HEK293T (cell line): ENCODE measurements at regions not wholly inside any gene's neighbourhood (a gene's known extent, or its start where the extent isn't known, plus 50 kb on each side); places are given as distances from the start of the nearest gene placed in this dataset.

Experiments used
- CTCF ChIA-PET: fragments of 350-600 bp; formaldehyde crosslinking; extraction: SDS; loops from one replicate; lab custom pipeline; 2021; ENCODE audit warnings: antibody characterized with exemption, inconsistent platforms; lab: Yijun Ruan, JAX
- POLR2A ChIA-PET: fragments of 350-600 bp; formaldehyde crosslinking; extraction: SDS; loops from one replicate; lab custom pipeline; 2020; ENCODE audit warnings: antibody characterized with exemption, inconsistent platforms; lab: Yijun Ruan, JAX
- DNase-seq: peaks from one replicate; pipeline ENCODE4 v3.0.0; 2012; ENCODE audit warnings: mixed read lengths; ENCODE audit errors: extremely low spot score
- ARNT ChIP-seq: fragments of 450-650 bp; IDR thresholded peaks from 2 replicates; pipeline ENCODE4 v1.6.1; 2017; ENCODE audit warnings: mild to moderate bottlenecking
- BHLHE40 ChIP-seq: fragments of 450-650 bp; IDR thresholded peaks from 2 replicates; pipeline ENCODE4 v1.6.1; 2016; ENCODE audit warnings: mild to moderate bottlenecking, moderate library complexity, borderline replicate concordance
- CTBP1 ChIP-seq: fragments of 450-650 bp; IDR thresholded peaks from 2 replicates; pipeline ENCODE4 v1.6.1; 2016; ENCODE audit warnings: borderline replicate concordance
- ELF4 ChIP-seq: fragments of 450-650 bp; IDR thresholded peaks from 2 replicates; pipeline ENCODE4 v1.6.1; 2017; ENCODE audit warnings: antibody characterized with exemption
- FOXA1 ChIP-seq: fragments of 450-650 bp; IDR thresholded peaks from 2 replicates; pipeline ENCODE4 v1.6.1; 2016; ENCODE audit warnings: mild to moderate bottlenecking
- FOXK2 ChIP-seq: fragments of 450-650 bp; IDR thresholded peaks from 2 replicates; pipeline ENCODE4 v1.6.1; 2016; ENCODE audit warnings: mild to moderate bottlenecking
- FOXM1 ChIP-seq: fragments of 450-650 bp; IDR thresholded peaks from 2 replicates; pipeline ENCODE4 v1.6.1; 2017; ENCODE audit warnings: mild to moderate bottlenecking, borderline replicate concordance
- HDGF ChIP-seq: fragments of 450-650 bp; IDR thresholded peaks from 2 replicates; pipeline ENCODE4 v1.6.1; 2017; ENCODE audit warnings: antibody characterized with exemption, borderline replicate concordance
- L3MBTL2 ChIP-seq: fragments of 450-650 bp; conservative IDR thresholded peaks from 2 replicates; pipeline ENCODE4 v1.6.1; 2016; ENCODE audit warnings: mild to moderate bottlenecking
- LEF1 ChIP-seq: fragments of 450-650 bp; IDR thresholded peaks from 2 replicates; pipeline ENCODE4 v1.6.1; 2017; ENCODE audit warnings: mild to moderate bottlenecking, borderline replicate concordance
- NFRKB ChIP-seq: fragments of 450-650 bp; IDR thresholded peaks from 2 replicates; pipeline ENCODE4 v1.6.1; 2016; ENCODE audit warnings: mild to moderate bottlenecking, moderate library complexity
- PKNOX1 ChIP-seq: fragments of 450-650 bp; IDR thresholded peaks from 2 replicates; pipeline ENCODE4 v1.6.1; 2016
- SP1 ChIP-seq: fragments of 450-650 bp; IDR thresholded peaks from 2 replicates; pipeline ENCODE4 v1.6.1; 2017
- SUZ12 ChIP-seq: fragments of 450-650 bp; IDR thresholded peaks from 2 replicates; pipeline ENCODE4 v1.6.1; 2016; ENCODE audit warnings: mild to moderate bottlenecking
- TARDBP ChIP-seq: fragments of 450-650 bp; IDR thresholded peaks from 2 replicates; pipeline ENCODE4 v1.6.1; 2016
- ZNF384 ChIP-seq: fragments of 450-650 bp; IDR thresholded peaks from 2 replicates; pipeline ENCODE4 v1.6.1; 2016

GRCh38 chr1:37387854-37388253 lies 86.5 kb upstream of the ZC3H12A start:
- ChIA-PET CTCF (no interaction called here), POLR2A (no interaction called here)
- TF ChIP-seq TARDBP (no peak), ARNT (no peak), SP1 (no peak), SUZ12 (no peak), CTBP1 (no peak), ZNF384 (no peak), ELF4 (no peak), FOXK2 (no peak), BHLHE40 (no peak), NFRKB (no peak), HDGF (no peak), PKNOX1 (no peak), FOXA1 (no peak), L3MBTL2 (no peak), FOXM1 (no peak), LEF1 (no peak)
- no peak for DNase-seq

DNA sequence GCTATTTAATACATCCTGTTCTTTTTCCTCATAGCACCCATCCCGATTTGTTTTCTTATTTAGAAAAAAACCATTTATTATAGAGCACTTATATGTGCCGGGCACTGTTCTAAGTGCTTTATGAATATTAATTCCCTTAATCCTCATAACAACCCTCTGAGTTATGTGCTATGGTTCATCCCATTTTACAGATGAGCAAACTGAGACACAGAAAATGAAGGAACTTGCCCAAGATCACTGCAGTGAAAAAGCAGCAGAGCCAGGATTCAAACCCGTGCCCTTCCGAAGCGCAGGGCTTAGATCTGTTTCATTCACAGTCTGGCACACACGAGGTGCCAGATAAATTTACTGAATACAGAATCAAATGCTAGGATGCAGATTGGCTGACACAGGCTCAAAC lies 85.1 kb upstream of the ZC3H12A start:
- DNase-seq, result no peak
- ChIA-PET POLR2A (no interaction called here), CTCF (no interaction called here)
- TF ChIP-seq ZNF384 (no peak), ARNT (no peak), LEF1 (no peak), FOXA1 (no peak), ELF4 (no peak), FOXM1 (no peak), HDGF (no peak)

DNA sequence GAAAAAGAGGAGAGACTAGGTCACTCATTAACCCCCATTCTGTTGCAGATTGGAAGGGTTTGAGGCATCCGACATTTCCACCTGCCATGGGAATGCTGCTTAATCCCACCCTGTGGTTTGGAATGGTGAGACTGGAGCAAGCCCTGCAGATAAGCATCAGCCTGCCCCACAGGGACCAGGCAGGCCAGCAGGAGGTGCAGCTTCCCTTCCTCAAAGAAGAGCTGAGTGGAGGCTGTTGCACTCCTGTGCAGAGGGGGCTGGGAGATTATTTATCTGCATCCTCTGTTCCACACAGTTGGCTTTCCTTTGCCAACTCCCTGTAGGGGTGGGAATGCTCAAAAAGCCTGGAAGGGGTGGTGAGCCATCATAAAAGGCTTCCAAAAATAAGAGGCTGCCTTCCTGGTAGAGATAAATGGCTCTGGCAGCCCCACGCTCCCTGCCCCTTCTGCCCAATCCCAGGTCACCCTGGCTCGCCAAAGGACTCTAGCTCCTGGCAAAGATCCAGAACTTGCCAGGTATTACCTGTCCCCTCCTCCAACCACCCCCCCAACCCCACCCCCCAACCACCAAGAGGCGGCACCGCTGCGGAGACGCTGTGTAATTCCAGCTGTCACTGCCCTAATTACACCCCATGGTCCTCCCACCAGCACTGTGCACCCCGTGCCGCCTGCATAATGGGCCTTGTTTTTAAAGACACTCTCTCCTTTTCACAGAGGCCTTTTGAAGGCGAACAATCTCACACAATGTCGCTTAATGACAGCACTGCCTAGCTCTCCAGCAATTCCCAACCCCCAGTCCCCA lies 83.0 kb upstream of the ZC3H12A start:
- TF ChIP-seq PKNOX1 (no peak), SP1 (no peak), BHLHE40 (no peak), ARNT (no peak), LEF1 (no peak), TARDBP (no peak), FOXA1 (no peak)
- CTCF ChIA-PET, result no interaction called here
- no peak for DNase-seq
- POLR2A ChIA-PET, result no interaction called here

DNA sequence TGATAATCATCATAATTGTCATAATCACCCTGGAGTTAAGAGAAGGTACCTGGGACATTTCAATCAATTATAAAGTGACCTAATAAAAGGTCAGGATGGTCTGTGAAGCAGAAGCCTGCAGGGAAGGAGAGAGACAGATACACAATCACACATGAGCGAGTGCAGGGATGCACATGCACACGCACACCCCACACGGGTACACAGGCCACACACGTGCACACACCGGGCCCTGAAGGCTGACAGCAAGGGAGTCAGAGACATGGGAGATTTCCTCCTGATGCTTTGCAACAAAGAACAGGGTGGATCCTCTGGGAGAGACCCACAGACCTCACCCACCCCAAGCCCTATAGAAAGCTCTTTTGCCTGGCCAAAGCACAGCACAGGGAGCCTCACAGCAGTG lies 82.3 kb upstream of the ZC3H12A start:
- TF ChIP-seq FOXK2, result no peak
- TF ChIP-seq ELF4, result no peak
- TF ChIP-seq FOXM1, result no peak
- no peak for TF ChIP-seq SUZ12
- no peak for TF ChIP-seq FOXA1
- no peak for TF ChIP-seq HDGF
- no peak for TF ChIP-seq BHLHE40
- TF ChIP-seq SP1, result no peak
- TF ChIP-seq ARNT, result no peak
- no peak for TF ChIP-seq NFRKB
- TF ChIP-seq PKNOX1, result no peak
- no peak for TF ChIP-seq LEF1
- TF ChIP-seq L3MBTL2, result no peak
- no peak for TF ChIP-seq CTBP1
- no peak for DNase-seq
- POLR2A ChIA-PET, result no interaction called here
- CTCF ChIA-PET, result no interaction called here

DNA sequence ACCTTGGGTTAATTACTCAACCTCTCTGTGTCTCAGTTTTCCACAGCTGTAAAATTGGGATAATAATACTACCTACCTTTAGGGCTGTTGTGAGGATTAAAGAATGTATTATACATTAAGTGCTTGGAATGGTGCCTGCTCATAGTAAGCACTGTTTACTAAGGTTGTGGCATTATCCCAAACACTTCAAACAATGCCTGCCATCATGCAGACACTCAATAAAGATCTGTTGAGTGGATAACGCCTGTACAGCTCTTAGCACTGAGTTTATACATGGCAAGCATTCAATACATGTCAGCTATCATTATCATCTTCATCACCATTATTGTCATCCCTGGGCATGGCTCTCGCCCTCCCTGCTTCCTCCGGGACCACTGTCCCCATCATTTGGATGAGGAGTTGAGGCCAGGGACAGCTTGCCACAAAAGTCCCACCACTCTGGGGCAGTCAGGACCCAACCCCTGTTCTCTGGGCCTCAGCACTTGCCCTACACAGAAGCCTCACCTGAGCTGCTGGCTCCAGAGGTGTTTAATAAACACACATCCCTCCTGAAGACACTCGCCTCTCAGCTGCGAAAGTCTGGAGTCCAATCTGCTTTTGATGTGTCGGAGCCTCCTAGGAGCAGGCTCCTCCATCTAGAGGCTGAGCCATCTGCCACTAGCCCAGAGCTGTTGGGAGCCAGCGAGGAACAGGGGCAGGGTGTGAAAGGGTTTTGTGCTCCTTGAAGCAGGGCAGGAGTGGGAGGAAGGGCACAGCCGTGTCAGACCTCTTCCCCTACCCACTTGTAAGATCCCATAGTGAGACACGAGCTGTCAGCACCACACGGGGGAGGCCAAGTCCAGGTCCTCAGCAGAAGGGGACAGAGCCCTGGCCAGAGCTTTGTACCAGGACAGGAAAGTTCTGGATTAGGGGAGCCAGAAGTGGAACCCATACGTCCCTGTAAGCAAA lies 80.9 kb upstream of the ZC3H12A start:
- ChIA-PET CTCF (no interaction called here), POLR2A (no interaction called here)
- no peak for DNase-seq
- TF ChIP-seq FOXK2 (no peak), HDGF (no peak), LEF1 (no peak), ARNT (no peak), L3MBTL2 (no peak), NFRKB (no peak), SUZ12 (no peak), FOXA1 (no peak), FOXM1 (no peak), ELF4 (no peak), ZNF384 (no peak), CTBP1 (no peak)
